KMS-11 (cell line): ENCODE measurements at regions not wholly inside any gene's neighbourhood (a gene's known extent, or its start where the extent isn't known, plus 50 kb on each side); places are given as distances from the start of the nearest gene placed in this dataset.
"Not testable (repeated sequence)": the region's sequence is repeated elsewhere in the genome, so short reads cannot be mapped to it uniquely, and the experiment has no call there.

Experiments
- H2AFZ ChIP-seq: fragments of 200-600 bp; sonication (generic); 2 replicates; pipeline ENCODE4 v1.6.1; 2016; ENCODE audit warnings: antibody characterized with exemption, mixed run types, low read depth
- H3K27ac ChIP-seq: fragments of 200-600 bp; sonication (generic); 2 replicates; pipeline ENCODE4 v1.6.1; 2016; ENCODE audit warnings: mild to moderate bottlenecking, mixed run types
- H3K27me3 ChIP-seq: fragments of 200-600 bp; sonication (generic); 2 replicates; pipeline ENCODE4 v1.6.1; 2017; ENCODE audit warnings: mild to moderate bottlenecking, low read depth, mixed run types, moderate library complexity; ENCODE audit not compliant: insufficient read depth
- H3K36me3 ChIP-seq: fragments of 200-600 bp; sonication (generic); 2 replicates; pipeline ENCODE4 v1.6.1; 2017; ENCODE audit warnings: mild to moderate bottlenecking, mixed run types; ENCODE audit not compliant: insufficient read depth
- H3K4me1 ChIP-seq: fragments of 200-600 bp; sonication (generic); 2 replicates; pipeline ENCODE4 v1.6.1; 2016; ENCODE audit warnings: mild to moderate bottlenecking, low read depth, mixed run types; ENCODE audit not compliant: poor library complexity, severe bottlenecking
- H3K4me2 ChIP-seq: fragments of 200-600 bp; sonication (generic); 2 replicates; pipeline ENCODE4 v1.7.0; 2016; ENCODE audit warnings: mild to moderate bottlenecking, mixed run types
- H3K4me3 ChIP-seq: fragments of 200-600 bp; sonication (generic); IDR thresholded peaks from 2 replicates; pipeline ENCODE4 v1.6.1; 2017; ENCODE audit warnings: low read depth, low read length, mixed read lengths; ENCODE audit not compliant: insufficient read depth
- H3K79me2 ChIP-seq: fragments of 200-600 bp; sonication (generic); 2 replicates; pipeline ENCODE4 v1.6.1; 2016; ENCODE audit warnings: low read depth, mixed run types; ENCODE audit not compliant: insufficient read depth
- H3K9ac ChIP-seq: fragments of 200-600 bp; sonication (generic); 2 replicates; pipeline ENCODE4 v1.6.1; 2016; ENCODE audit warnings: mild to moderate bottlenecking, mixed run types
- H4K20me1 ChIP-seq: fragments of 200-600 bp; sonication (generic); 2 replicates; pipeline ENCODE4 v1.6.1; 2016; ENCODE audit warnings: mild to moderate bottlenecking, mixed run types; ENCODE audit not compliant: insufficient read depth
- CTCF ChIP-seq: fragments of 200-600 bp; sonication (generic); conservative IDR thresholded peaks from 2 replicates; pipeline ENCODE4 v1.6.1; 2017; ENCODE audit warnings: low read depth, mild to moderate bottlenecking, antibody characterized with exemption, low read length, moderate library complexity, mixed read lengths

GRCh38 chr14:40685764-40686163, 920.9 kb upstream of the LRFN5 start:
- H4K20me1 ChIP-seq, result no peaks in the 10 kb centered on the region
- no peak overlapping the region for H2AFZ ChIP-seq
- no peaks in the 10 kb centered on the region for H3K36me3 ChIP-seq
- no peak overlapping the region for H3K27ac ChIP-seq
- no peaks in the 10 kb centered on the region for H3K79me2 ChIP-seq
- no peaks in the 10 kb centered on the region for H3K27me3 ChIP-seq
- no peaks in the 10 kb centered on the region for H3K4me1 ChIP-seq
- H3K4me2 ChIP-seq, result no peak overlapping the region
- no peak for TF ChIP-seq CTCF
- no peak overlapping the region for H3K9ac ChIP-seq
- H3K4me3 ChIP-seq, result no peak overlapping the region

GRCh38 chr14:40684328-40684727, 922.3 kb upstream of the LRFN5 start:
- Histone ChIP-seq H2AFZ (no peak overlapping the region), H3K4me2 (no peak overlapping the region)

GRCh38 chr14:40682131-40682913, 924.4 kb upstream of the LRFN5 start:
- H3K9ac ChIP-seq, result no peak overlapping the region
- TF ChIP-seq CTCF, result no peak
- H3K27ac ChIP-seq, result no peak overlapping the region
- H3K36me3 ChIP-seq, result no peaks in the 10 kb centered on the region
- H4K20me1 ChIP-seq, result no peaks in the 10 kb centered on the region
- no peaks in the 10 kb centered on the region for H3K4me1 ChIP-seq
- no peaks in the 10 kb centered on the region for H3K79me2 ChIP-seq
- H3K27me3 ChIP-seq, result no peaks in the 10 kb centered on the region
- no peak overlapping the region for H3K4me3 ChIP-seq
- no peak overlapping the region for H3K4me2 ChIP-seq
- H2AFZ ChIP-seq, result no peak overlapping the region

More at GRCh38 chr14:40684328-40684727, 922.3 kb upstream of the LRFN5 start:
- Histone ChIP-seq H3K27ac (no peak overlapping the region), H3K79me2 (no peaks in the 10 kb centered on the region), H3K4me3 (no peak overlapping the region), H3K9ac (no peak overlapping the region), H3K4me1 (no peaks in the 10 kb centered on the region), H4K20me1 (no peaks in the 10 kb centered on the region), H3K27me3 (no peaks in the 10 kb centered on the region), H3K36me3 (no peaks in the 10 kb centered on the region)
- no peak for TF ChIP-seq CTCF

- H3K27ac ChIP-seq, result no peak overlapping the region
- no peak overlapping the region for H3K4me3 ChIP-seq
- no peak for TF ChIP-seq CTCF
- H3K36me3 ChIP-seq, result no peaks in the 10 kb centered on the region
- no peak overlapping the region for H2AFZ ChIP-seq
- no peak overlapping the region for H3K9ac ChIP-seq
- H3K4me1 ChIP-seq, result no peaks in the 10 kb centered on the region
- H4K20me1 ChIP-seq, result no peaks in the 10 kb centered on the region
- no peak overlapping the region for H3K4me2 ChIP-seq
- no peaks in the 10 kb centered on the region for H3K79me2 ChIP-seq
- H3K27me3 ChIP-seq, result no peaks in the 10 kb centered on the region
Observed at GRCh38 chr14:40679256-40679655, 927.4 kb upstream of the LRFN5 start.

GRCh38 chr14:40677206-40677605, 929.5 kb upstream of the LRFN5 start:
- H3K4me1 ChIP-seq, H3K4me3 ChIP-seq, H3K4me2 ChIP-seq: not testable (repeated sequence)

More at GRCh38 chr14:40677206-40677605, 929.5 kb upstream of the LRFN5 start:
- not testable (repeated sequence) for H3K79me2 ChIP-seq, H3K9ac ChIP-seq, H4K20me1 ChIP-seq, H3K36me3 ChIP-seq, H2AFZ ChIP-seq, H3K27me3 ChIP-seq, H3K27ac ChIP-seq
